Lower leg skin (tissue), 3 donors: ENCODE measurements at regions not wholly inside any gene's neighbourhood (a gene's known extent, or its start where the extent isn't known, plus 50 kb on each side); places are given as distances from the start of the nearest gene placed in this dataset.

ENCODE experiments used
- CTCF ChIP-seq, 3 donors: fragments of 450-650 bp; IDR thresholded peaks; one replicate each; pipeline ENCODE4 v1.5.1; 2016; ENCODE audit warnings: antibody characterized with exemption in 3 of 3, mild to moderate bottlenecking in 3 of 3, moderate library complexity in 2 of 3
- POLR2A ChIP-seq, 2 donors: fragments of 450-650 bp; IDR thresholded peaks; one replicate each; pipeline ENCODE4 v1.6.1; 2016 to 2017; ENCODE audit warnings: antibody characterized with exemption in 2 of 2, mild to moderate bottlenecking in 1 of 2, moderate library complexity in 1 of 2

- TF ChIP-seq CTCF (IDR thresholded peaks at IDR 0.05) (no peak), POLR2A (IDR thresholded peaks at IDR 0.05) (no peak)
Observed at GRCh38 chr21:28758042-28758882, 234.4 kb downstream of the LTN1 start.
